NOMO-1 treated with dmso at 0.1 percent for 144 hours (cell line): ENCODE measurements at regions not wholly inside any gene's neighbourhood (a gene's known extent, or its start where the extent isn't known, plus 50 kb on each side); places are given as distances from the start of the nearest gene placed in this dataset.
A peak's percentile ranks its signal among the peaks of the same experiment; 100 is the strongest.

Experiments used
- DNase-seq: peaks from one replicate; lab custom pipeline; 2025; ENCODE audit not compliant: unreplicated experiment; lab: John Stamatoyannopoulos, UW

DNA sequence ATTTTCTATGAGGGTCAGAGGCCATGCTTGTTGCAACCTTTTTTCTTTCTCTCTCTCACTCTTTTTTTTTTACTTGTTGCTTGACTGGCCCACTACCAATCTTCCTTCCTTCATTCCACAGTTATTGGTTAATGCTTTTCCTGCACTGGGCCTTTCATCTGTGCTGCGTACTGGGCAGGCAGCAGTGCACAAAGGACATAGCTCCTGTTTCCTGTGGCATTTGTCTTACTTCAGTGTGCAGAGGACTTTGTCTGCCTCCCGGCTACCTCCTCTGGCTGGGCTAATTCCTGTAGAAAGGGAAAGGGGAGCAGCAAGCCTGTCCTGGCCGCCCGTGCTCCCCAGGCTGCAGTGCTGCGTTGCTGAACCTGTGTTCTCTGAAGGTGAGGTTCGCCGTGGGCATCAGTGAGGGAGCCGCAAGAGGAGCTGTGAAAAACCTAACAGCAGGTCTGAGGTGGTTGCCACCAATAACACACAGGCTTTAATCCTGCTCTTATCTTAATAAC lies 93.7 kb upstream of the RGMA start:
- no peak for DNase-seq

GRCh38 chr15:93180656-93181055 lies 91.6 kb upstream of the RGMA start:
- DNase-seq, result no peak

GRCh38 chr15:93180128-93180527 lies 91.1 kb upstream of the RGMA start:
- DNase-seq, result no peak

DNA sequence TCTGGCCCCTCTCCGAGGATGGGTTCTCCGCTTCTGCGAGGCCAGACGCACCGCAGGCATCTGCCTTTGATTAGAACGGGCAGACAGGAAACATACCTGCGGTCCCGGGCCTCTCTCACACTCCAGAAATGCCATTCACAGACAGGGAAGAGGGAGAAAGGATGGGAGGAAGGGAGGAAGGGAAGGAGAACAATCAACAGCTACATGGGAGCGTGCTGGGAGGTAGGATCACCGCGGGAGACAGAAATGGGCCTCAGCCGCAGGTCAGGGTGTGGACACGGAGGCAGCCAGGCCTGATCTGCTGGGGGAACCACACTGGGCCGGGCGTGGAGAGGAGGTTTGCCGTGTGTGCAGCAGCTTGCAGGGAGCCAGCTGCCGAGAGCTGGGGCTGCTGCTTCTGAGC lies 90.7 kb upstream of the RGMA start:
- DNase-seq, result no peak

- peak; percentile 89 for DNase-seq
Measured at GRCh38 chr15:93179072-93179471, 90.1 kb upstream of the RGMA start.

GRCh38 chr15:93178371-93178770 lies 89.4 kb upstream of the RGMA start:
- no peak for DNase-seq

GRCh38 chr15:93176065-93176464 lies 87.1 kb upstream of the RGMA start:
- DNase-seq, result no peak

GRCh38 chr15:93174836-93175235 lies 85.8 kb upstream of the RGMA start:
- DNase-seq, result no peak

GRCh38 chr15:93173369-93173768 lies 84.4 kb upstream of the RGMA start:
- DNase-seq, result no peak

GRCh38 chr15:93171476-93171875 lies 82.5 kb upstream of the RGMA start:
- DNase-seq, result no peak

DNA sequence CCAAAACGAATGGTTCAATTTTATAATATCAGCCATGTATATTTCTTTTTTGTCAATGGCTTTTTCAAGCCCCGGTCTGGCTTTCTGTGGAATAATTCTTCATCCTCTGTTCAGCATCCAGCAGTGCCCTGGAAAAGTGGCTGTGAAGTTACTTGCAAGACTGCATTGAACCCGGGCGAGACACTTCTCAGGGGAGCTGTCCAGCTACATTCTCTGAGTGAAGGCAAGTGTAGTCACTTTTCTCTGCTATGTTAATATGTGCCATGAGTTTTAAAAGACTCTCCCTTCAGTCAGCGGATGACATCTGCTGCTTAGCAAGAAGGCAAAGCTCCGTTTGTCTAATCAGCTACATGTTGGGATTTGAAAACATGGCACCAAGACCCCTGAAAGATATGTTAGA lies 81.3 kb upstream of the RGMA start:
- no peak for DNase-seq

- DNase-seq, result no peak
Measured at GRCh38 chr15:93168910-93169309, 79.9 kb upstream of the RGMA start.

DNA sequence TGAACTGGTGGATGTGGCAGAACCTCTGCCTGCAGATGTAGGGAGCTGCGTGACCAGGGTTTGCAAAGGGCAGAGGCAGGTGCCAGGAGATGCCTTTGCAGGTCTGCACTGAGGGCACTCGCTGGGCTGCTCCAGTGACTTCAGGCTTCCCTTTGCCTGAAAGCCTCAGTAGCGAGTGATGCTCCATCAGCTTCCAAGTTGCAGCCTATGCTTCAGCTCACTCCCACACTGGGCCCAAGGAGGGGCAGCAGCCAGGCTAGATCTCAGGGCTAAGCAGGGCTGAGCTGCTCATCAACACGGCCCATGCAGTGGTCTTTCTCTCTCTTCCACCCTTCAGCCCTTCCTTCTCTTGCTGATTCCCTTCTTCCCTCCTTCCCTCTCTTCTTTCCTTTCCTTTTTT lies 78.3 kb upstream of the RGMA start:
- no peak for DNase-seq

DNA sequence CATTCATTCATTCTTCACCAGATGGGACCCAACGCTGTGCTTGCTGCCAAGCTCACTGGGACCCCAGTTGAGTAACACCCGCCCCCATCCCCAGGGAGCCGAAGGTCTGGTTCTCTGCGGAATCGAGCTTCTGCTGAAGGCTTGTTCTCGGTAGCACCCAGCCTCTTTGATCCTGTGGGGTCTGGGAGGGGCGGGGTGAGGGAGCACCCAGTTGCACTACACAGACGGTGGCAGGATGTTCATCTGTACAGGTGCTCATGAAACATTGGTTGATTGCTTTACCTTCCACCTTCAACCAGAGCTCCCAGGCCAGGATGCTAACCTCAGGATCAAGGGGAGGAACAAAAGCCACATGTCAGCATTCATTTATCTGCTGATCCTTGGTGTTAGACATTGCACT lies 77.7 kb upstream of the RGMA start:
- no peak for DNase-seq

- DNase-seq, result no peak
Measured at GRCh38 chr15:93165734-93166470, 76.9 kb upstream of the RGMA start.

DNA sequence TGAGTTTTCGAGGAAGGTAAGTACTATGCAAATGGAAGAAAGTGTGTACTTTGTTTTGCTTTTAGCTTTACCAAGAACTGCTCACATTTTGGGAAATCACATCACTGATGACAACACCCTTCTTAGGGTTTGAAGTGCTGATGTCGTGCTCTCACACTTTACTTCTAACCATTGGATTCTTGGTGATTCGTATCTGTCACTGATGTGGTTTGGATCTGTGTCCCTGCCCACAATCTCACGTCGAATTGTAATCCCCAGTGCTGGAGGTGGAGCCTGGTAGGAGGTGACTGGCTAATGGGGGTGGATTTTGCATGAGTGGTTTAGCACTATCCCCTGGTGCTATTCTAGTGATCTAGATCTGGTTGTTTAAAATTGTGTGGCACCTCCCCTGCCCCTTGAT lies 75.4 kb upstream of the RGMA start:
- no peak for DNase-seq

- no peak for DNase-seq
Measured at GRCh38 chr15:93162560-93162959, 73.5 kb upstream of the RGMA start.

GRCh38 chr15:93159930-93160329 lies 70.9 kb upstream of the RGMA start:
- no peak for DNase-seq

GRCh38 chr15:93158097-93158900 lies 69.3 kb upstream of the RGMA start:
- DNase-seq, result no peak

DNA sequence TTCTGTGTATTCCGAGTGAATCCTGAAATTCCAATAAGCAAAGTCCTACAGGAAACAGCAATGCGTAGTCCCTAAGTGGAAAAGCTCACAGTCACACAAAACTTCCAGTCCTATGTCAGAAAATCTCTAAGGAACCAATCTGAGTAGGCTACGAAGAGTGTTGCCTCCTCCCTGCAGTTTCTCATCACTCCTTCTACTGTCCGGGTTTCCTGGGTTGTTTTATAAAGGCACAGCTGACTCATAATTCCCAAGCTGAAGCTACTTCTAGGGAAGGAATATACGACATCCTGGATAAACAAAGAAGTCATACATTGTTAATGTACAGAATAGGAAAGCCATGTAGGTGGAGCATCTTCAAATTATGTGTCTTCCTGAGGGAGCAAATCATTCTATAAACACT lies 65.7 kb upstream of the RGMA start:
- no peak for DNase-seq

DNA sequence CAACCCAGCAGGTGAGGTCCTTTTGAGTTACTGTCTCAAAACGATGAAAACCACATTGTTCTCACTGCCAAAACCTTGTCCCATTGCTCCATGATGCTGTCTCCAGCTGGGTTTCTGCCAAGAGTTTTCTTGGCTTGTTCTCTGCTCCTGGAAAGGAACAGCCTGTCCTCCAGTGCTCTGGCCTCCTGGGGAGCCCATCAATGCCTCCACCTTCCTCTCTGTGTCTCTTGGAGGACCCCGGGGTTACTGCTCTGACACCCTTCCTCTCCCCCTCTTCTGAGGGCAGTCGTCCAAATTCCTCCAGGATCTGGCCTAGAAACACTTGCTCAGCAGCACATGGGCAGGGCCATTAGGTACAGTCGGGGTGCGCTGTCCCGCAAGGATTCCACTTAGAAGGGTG lies 63.9 kb upstream of the RGMA start:
- no peak for DNase-seq

DNA sequence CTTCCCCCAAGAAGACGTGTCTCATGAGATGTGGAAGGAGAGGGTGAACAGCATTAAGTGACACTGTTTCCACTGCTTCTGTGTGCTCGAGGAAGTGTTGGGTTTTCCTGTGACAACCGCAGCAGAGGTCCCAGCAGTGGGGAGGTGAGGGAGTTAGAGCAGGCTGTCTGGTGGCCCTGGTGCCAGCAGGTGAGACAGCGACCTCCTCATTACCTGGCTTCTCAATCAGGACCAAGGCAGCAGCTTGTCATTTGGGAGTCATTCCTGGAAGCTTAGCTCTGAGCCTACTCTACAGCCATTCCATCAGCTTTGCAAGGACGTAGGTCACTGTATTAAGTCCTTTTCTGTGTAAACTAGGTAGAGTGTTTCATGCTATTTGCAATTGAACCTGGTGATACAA lies 63.3 kb upstream of the RGMA start:
- no peak for DNase-seq
